ENCODE measurements at regions not wholly inside any gene's neighbourhood (a gene's known extent, or its start where the extent isn't known, plus 50 kb on each side); places are given as distances from the start of the nearest gene placed in this dataset.
"Not testable (repeated sequence)": the region's sequence is repeated elsewhere in the genome, so short reads cannot be mapped to it uniquely, and the experiment has no call there.

DNA sequence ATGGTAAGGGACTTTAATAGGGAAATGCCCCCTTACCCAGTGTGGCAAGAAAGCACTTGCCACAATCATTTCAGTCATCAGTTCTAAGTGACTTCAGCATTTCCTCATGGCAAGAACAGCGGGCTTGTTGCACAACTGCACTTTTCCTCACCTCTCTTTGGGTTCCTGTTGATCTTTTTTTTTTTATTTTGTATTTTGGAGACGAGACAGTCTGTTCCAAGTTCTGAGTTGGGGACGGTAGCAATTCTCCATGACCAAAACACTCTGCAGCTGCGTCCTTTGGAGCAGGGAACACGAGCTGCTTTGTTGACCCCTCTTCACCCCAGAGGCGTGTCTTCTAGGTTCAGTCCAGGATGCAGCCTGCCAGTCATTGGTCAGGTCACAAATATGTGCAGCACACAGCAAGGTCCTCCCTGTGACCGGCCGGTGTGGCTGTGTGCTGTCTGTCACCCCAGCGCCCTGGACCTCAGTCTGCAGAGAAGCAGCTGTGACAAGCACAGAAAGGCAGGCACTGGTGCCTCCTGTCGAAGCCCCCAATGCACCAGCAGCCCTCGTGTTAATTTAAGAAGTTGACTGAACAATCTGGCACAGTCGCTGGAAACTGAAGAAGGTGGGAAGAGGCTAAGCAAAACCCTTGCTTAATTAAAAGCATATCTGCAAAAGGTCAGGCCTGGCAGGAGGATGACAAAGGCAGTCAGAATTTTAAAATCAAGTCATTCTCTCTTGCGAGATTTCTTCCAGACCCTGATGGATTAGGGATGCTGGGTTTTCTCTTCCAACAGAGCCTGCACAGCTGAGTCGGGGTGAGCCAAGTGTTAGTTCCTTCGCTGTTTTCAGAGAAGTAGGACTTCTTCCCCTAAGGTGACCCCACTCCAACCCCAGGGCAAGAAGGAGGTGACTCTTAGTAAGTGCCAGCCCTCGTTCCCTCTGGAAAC lies 96.7 kb upstream of the COPS8 start:
- DNase-seq (ENCODE audit: low read depth in 2 of 2), result no peak

DNA sequence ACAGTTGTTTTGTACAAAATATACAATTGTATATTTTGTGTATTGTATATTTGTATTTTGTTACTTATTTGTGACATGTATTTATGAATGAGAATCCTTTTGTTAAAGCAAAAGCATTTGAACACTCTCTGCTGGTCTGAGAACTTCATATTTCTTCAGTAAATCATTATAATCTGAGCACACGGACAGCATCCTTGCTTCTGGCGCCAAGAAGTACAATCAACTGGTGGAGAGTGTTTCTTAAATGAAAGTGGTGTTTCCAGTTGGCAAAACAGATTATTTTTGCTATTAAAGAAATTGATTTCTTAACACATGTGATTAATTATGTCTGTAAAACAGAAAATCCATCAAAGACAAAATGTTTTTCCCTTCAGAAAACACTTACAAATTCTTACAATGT lies 95.1 kb upstream of the COPS8 start:
- DNase-seq (ENCODE audit: low read depth in 2 of 2), result no peak

DNA sequence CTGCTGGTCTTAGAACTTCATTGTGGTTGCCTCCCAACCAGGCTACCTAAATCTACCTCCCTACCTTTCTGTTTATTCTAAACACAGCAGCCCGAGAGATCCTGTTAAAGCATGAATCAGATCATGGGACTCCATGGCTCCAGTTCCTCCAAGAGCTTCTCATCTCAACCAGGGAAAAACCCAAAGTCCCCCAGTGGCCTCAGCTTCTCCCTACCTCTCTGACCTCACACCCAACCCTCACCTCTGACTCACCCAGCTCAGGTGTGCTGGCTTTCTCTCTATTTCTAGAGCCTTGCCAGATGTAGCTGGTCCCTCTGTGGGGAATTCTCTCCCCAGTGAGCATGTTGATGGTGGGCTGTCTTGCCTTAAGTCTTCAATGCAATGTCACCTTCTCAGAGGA lies 93.8 kb upstream of the COPS8 start:
- no peak for DNase-seq (ENCODE audit: low read depth in 2 of 2)

DNA sequence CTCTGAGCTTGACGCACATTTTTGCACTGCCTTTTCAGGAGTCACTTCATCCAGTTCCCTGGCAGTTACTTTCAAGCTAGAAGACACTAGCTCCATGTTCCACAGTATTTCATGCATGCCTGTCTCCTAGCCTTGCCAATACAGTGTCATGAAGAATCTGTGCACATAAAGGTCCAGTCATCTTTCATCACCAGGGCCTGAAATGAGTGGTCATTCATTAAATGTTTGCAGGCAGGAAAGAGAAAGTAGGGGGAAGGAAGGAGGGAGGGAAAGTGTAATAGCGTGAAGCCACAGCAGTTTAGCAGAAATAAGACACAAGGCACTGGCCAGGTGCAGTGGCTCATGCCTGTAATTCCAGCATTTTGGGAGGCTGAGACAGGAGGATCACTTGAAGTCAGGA lies 92.4 kb upstream of the COPS8 start:
- no peak for DNase-seq (ENCODE audit: low read depth in 2 of 2)

DNA sequence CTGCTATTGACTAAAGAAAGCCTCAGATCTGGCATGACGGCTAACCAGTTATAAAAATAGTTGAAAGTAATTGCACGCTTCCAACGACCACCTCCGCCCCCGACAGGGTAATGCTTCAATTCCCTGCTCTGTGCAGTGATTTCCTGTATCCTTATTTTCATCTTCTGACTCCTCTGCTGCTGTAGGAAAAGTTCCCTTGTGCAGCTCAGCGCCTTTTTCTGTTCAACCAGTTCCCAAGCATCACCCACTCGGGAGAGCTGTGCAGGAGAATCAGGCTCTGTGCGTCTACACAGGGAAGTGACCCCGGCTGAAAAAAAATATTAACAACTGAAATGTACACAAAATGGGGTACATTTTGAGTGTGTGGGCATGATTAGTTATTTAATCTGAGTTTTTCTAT lies 91.3 kb upstream of the COPS8 start:
- DNase-seq (ENCODE audit: low read depth in 2 of 2), result no peak

DNA sequence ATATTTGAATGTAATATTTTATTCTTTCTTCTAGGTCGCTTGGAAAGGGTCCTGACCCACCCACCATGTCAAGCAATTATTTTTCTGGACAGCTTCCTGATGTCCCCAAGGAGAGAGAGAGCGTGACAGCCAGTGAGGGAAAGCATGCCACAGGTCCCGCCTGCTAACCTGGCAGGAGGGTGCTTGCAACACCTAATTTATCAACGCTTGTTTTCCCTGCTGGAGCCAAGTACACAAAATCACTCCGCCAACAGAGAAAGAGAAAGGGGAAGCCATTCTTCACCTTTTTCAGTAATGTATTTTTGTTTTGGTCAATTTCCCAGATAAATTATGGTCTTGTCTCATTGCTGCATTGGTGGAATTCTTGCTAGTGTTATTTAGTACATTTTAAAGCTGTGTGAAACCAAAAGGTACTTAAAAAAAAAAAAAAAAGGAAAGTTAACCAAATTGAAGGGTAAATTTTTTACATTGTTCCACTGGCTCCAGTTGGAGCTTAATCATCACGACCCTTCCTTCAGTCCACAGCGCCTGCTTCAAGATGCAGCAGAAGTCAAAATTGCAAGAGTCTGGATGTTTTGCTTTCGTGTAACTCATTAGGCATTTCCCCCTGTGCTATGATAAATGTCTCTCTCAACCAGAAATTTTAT lies 88.5 kb upstream of the COPS8 start:
- DNase-seq (ENCODE audit: low read depth in 2 of 2), result no peak

DNA sequence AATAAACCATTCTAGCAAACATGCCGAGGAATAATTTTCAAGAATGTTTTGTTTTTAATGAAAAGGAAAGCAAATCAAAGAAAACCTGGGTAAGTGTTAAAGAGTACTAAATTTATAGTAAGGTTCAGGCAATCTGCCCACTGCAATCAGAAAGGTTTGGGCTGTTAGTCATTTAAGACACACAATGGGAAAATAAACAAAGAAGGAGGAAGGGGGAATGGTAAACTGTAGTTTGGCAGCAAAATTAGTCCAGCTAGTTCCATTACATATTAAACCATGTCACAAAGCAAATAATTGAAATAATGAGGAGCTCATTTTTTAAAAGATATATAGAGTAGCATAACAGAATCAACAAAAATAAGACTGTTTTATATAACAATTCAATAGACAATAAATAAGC lies 87.5 kb upstream of the COPS8 start:
- no peak for DNase-seq (ENCODE audit: low read depth in 2 of 2)

DNA sequence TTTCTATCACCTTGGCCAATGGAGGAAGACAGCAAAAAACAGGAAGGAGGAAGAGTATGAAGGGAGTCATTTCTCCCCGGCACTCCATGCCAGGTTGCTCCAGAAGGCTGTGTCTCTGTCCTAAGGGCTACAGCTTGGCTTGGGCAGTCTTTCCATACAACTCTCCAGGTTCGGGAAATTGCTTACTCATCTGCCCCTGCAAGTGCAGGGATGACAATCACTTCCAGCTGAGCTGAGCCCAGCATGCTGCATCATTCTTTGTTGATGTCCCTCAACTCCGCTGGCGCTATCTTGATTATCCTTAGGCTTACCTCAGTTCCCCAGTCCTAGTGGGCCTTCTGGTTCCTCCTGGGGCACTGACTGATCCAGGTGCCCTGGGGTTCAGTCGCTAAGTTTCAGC lies 86.9 kb upstream of the COPS8 start:
- no peak for DNase-seq (ENCODE audit: low read depth in 2 of 2)

DNA sequence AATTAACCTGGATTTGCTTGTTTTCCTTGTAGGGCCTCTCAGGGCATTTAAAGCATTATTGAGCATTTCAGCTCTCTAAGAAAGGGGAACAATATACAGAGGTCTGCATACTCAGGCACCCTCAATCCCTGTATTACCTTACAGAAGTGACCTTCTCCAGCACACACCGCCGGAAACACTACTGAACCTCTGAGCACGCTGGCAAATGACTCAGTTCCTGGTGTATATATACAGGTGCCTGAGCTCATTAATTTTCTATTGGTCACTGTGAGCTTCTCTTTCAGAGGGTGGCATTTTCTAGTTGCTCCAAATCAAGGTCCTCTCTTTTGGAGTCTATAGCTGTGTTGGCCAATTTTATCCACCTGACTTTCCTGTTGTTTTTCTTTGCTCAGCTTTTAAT lies 85.2 kb upstream of the COPS8 start:
- DNase-seq (ENCODE audit: low read depth in 2 of 2), result no peak

DNA sequence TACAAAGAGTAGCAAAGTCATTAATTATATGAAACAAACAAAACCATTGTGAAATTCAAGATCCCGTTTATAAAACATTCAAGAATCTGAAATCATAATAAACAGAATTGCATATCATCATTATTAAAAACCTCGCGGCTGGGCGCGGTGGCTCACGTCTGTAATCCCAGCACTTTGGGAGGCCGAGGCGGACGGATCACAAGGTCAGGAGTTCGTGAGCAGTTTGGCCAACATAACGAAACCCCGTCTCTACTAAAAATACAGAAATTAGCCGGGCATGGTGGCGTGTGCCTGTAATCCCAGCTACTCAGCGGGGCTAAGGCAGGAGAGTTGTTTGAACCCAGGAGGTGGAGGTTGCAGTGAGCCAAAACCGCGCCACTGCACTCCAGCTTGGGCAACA lies 80.3 kb upstream of the COPS8 start:
- not testable (repeated sequence) for DNase-seq (ENCODE audit: low read depth in 2 of 2)

DNA sequence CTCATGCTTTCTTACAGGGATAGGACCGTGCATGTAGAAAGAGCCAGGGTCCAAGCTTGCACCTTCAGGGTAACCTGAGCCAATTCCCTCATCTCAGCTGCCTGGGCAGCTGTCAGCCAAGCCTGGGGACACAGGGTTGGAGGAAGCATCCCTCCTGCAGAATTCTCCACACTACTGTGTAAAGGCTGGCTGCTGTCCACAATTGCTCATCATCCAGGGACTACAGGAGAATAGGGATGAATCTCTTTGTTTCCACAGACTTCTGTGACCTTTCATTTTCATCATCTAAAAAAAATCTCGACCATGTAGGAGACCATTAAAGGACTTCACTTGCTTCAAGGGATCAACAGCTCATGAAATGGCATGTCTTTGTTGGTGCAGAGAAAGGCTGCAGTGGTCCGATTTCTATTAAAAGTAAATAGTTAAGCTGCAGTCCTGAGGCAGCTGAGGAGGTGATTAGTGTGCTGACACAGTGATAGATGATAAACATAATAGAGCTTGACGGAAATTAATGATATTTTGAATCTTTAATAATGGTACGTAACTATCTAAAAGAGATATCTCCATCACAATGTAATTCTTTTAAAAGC lies 74.4 kb upstream of the COPS8 start:
- DNase-seq (ENCODE audit: low read depth in 2 of 2), result no peak

DNA sequence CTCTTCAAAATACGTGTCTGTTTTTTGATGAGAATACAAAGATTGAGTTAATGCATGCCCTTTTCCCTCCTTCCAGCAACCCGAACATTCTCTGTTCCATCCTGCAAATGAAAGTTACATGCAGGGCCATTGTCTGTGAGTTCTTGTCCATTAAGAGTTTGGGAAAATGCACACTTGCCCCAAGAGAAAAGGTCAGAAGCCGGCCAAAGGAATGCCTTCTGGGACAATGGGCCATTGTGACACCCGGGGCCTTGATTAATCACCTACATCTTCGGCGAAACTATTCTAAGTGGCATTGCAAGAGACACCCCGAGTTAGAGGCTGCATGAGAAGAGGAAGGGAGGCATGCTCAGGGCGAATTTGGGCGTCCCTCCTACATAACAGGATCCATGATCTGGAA lies 73.7 kb upstream of the COPS8 start:
- no peak for DNase-seq (ENCODE audit: low read depth in 2 of 2)

DNA sequence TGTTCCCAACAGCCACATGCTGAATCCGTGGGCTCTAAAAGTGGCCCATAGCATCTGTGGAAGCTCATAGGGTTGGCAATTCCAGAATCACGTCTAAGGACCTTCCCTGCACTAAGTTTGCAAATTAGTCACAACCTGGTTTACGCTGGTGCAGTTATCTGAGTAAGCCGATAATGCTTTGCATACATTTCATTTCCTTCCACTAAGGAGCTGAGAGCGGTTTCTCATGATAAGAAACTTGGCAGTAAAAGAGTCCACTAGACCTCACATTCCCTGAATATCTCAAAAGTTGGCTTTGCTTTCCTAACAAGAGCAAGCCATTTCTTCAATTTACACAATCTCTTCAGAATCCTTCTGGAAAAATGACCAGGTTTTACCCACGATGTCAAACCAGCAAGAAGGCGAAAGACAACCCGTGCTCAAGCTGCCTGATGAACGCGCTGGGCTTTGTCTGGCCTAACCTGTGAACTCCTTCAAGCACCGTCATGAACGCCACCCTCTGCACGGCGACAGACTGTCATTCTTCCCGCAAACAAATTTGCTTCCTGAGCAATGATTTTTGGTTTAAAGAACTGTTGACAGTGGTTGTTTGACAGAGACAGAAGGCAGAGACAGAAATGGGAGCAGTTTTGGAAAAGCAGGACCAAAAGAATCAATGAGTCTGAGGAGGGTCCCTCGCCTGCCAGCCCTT lies 73.0 kb upstream of the COPS8 start:
- DNase-seq (ENCODE audit: low read depth in 2 of 2), result peak; percentile 59 to 67

DNA sequence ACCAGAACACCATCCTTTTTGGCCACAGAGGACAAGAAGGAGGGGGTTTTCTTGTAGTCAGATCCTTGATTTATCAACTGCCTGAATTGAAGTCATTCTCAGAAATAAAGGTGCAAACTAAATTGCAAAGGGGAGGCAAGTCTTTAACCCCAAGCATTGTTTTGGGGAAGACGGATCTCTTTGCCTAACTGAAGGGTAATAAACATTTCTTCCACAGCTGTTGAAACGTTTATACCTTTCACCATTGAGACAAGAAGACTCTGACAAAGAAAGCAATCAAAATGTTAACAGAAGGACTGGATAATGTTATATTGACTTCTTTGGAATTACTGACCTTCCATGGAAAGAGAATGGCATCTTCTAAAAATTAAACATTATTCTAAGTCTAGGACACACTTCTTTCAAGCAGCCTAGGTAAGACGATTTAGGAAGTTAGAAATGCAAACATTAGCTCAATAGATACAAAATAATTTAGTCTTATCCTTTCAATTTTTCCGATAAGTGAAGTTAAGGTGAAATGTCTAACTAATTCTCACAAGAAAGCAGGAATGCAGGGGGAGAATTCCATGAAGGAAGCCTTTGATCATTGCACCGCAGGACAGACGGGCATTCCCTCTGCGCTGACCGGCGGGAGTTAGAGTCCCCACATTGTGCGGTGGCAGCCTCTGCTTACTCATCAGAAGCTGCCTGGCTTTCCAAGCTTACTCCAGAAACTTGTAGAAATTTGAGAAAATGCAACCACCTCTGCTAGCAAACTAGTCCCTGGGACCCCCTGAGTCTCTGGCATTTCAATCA lies 69.4 kb upstream of the COPS8 start:
- no peak for DNase-seq (ENCODE audit: low read depth in 2 of 2)

DNA sequence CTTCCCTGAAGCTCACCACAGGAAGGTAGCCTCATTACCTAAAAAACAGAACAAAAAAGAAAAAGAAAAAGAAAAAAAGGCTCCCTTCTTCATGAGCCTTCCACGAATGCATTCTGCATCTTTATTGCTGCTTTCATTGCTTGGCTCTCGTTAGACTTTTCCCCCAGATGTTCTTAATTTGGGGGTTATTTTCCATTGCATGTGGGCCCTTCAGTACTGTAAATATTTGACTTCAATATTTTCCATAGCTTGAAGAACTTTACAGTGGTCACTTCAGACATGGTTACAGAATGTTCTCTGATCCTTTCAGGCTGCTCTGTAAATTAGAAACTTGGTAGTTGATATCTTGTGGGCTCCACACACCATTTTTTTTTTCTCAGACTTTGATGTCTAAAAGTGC lies 65.6 kb upstream of the COPS8 start:
- DNase-seq (ENCODE audit: low read depth in 2 of 2), result peak; percentile 52 to 58

DNA sequence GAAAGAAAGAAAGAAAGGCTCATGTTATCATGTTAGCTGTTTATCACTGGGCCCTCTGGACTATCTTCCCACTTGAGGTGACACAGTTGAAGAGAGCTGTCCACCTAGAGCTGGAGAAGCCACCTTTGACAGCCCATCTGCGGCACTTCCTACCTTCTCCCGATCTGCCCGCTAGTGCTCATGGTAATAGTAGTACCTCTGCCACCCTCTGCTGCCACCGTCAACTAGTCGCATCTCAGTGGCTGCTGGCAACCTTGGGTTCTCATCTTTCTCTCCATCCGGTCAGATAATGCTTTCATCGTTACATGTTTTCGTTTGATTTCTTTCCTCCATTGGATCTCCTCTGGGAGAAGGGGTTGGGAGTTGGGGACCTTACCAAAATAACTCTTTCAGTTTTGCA lies 63.2 kb upstream of the COPS8 start:
- no peak for DNase-seq (ENCODE audit: low read depth in 2 of 2)

DNA sequence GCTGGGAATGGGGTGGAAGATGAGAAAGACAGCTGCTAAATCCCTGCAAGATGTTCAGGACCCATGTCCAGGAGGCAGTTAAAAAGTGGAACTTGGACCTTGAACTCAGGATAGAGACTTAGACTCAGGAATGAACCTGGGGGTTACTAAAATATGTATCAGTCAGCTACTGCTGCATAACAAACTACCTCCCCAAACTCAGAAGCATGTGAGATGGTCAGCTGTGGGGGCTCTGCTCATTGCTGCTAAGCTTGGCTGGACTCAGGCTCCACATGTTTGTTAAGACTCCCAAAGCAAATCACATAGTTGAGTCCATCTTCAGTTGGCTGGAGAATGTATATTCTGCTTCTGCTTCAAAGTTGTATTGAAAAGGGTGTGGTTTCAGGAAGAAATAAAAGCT lies 61.4 kb upstream of the COPS8 start:
- DNase-seq (ENCODE audit: low read depth in 2 of 2), result no peak

DNA sequence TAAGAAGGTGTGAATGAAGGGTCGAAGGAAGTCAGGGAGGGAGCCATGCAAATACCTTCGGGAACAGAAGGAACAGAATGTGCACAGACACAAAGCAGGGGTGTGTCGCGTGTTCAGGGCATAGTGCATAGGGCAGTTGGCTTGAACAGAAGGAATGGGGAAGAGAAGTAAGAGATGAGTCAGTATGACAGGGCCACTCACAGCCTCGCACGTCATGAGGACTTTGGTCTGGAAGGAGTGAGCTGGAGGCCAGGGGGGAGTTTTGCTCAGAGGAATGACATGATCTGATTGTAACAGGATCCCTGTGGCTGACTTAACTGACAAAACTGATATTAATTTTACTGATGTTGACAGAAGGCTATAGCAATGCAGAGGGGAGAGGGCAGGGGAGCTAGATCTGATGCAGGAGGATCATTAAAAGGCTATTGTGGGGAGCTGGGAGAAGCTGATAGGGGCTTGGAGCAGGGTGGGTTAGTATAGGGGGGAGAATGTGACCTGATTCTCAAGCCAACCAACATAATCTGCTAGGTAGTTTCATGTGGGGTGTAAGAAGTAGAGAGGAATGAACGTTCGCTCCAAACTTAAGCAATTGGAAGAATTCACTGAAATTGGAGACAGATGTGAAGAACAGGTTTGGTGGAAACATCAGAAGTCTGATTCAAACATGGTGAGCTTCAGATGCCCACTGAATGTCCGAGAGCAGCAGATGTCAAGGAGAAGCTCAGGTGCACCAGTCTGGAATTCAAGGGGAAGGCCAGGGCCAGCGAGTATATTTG lies 60.4 kb upstream of the COPS8 start:
- peak; percentile 87 to 88 for DNase-seq (ENCODE audit: low read depth in 2 of 2)

DNA sequence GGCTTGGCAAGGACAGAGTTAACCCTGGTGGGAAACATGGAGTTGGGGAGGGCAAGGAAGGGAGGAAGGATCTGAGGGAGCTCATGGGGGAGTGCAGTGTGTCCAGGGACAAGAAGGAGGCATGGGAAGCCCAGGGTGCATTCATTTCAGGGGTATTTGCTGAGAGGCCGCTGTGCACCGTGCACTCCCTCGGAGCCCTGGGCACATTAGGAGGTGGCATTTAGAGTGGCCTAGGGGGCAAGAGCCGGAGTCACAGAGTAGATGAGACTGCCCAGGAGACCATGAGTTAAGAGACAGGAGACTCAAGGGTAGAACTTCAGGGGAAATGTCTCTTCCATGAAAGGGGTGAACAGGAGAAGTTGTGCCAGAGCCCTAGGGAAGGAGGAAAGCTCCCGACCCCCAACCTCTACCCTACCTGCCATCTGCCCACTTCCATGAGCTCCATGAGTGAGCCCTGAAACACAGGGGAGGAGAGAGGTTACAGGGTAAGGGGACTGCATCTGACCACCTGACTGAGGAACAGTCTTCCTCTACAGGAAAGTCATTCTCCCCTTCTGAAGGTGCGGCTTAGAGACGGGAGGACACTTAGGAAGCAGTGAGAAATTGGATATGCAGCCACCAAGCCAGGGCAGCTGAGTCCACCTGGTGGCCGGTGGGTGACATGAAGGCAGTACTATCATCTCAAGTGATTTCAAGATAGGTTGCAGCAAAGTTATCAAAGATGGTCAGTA lies 58.5 kb upstream of the COPS8 start:
- DNase-seq (ENCODE audit: low read depth in 2 of 2), result peak; percentile 41 to 48

DNA sequence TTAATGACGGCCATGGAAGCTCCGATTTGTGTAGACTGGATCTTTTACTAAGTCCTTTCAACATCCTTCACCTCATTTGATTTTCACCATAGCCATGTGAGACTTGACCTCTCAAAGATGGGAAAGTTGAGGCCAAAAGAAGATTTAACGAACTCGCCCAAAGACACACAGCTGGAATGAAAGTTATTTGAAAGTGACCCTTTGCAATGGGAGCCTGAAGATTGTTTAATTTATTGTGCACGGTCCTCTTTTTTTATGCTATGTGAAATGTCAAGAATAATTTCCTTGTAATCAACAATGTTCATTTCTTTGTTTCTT lies 58.0 kb upstream of the COPS8 start:
- DNase-seq (ENCODE audit: low read depth in 2 of 2), result no peak

Data from fibroblast of skin of left biceps (primary cell).